ENCODE measurements at regions not wholly inside any gene's neighbourhood (a gene's known extent, or its start where the extent isn't known, plus 50 kb on each side); places are given as distances from the start of the nearest gene placed in this dataset.

- Histone ChIP-seq H3K27ac (ENCODE audit: low read length) (no peak overlapping the region), H3K9me2 (replicated peaks; ENCODE audit: insufficient read depth, low read length) (no peaks in the 10 kb centered on the region), H3F3A (ENCODE audit: insufficient read depth, low read length) (no peaks in the 10 kb centered on the region), H3K9me3 (replicated peaks; ENCODE audit: insufficient read depth, low read length) (no peaks in the 10 kb centered on the region), H3K4me1 (ENCODE audit: low read length) (no peaks in the 10 kb centered on the region), H4K20me1 (ENCODE audit: insufficient read depth, low read length) (no peaks in the 10 kb centered on the region), H3K9ac (ENCODE audit: low read length) (no peak overlapping the region), H3K27me3 (replicated peaks; ENCODE audit: insufficient read depth, low read length) (no peaks in the 10 kb centered on the region), H2AFZ (ENCODE audit: low read length) (no peak overlapping the region), H3K79me2 (ENCODE audit: low read length) (no peaks in the 10 kb centered on the region), H3K36me3 (replicated peaks; ENCODE audit: insufficient read depth, low read length) (no peaks in the 10 kb centered on the region), H3K4me3 (ENCODE audit: low read length) (no peak overlapping the region), H3K4me2 (ENCODE audit: low read depth, low read length) (no peak overlapping the region)
- DNase-seq: no peak
- no peak for TF ChIP-seq EZH2 (optimal IDR thresholded peaks at IDR 0.05; ENCODE audit: low read depth, low read length)
- TF ChIP-seq, protein P1, sequence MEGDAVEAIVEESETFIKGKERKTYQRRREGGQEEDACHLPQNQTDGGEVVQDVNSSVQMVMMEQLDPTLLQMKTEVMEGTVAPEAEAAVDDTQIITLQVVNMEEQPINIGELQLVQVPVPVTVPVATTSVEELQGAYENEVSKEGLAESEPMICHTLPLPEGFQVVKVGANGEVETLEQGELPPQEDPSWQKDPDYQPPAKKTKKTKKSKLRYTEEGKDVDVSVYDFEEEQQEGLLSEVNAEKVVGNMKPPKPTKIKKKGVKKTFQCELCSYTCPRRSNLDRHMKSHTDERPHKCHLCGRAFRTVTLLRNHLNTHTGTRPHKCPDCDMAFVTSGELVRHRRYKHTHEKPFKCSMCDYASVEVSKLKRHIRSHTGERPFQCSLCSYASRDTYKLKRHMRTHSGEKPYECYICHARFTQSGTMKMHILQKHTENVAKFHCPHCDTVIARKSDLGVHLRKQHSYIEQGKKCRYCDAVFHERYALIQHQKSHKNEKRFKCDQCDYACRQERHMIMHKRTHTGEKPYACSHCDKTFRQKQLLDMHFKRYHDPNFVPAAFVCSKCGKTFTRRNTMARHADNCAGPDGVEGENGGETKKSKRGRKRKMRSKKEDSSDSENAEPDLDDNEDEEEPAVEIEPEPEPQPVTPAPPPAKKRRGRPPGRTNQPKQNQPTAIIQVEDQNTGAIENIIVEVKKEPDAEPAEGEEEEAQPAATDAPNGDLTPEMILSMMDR (IDR thresholded peaks at IDR 0.05; ENCODE audit: low read length): no peak
- no peak for TF ChIP-seq EZH2phosphoT487 (IDR thresholded peaks at IDR 0.05; ENCODE audit: low read length)
These were observed 511.9 kb downstream of the RPL10L start for GRCh38 chr14:46139649-46140048.

DNA sequence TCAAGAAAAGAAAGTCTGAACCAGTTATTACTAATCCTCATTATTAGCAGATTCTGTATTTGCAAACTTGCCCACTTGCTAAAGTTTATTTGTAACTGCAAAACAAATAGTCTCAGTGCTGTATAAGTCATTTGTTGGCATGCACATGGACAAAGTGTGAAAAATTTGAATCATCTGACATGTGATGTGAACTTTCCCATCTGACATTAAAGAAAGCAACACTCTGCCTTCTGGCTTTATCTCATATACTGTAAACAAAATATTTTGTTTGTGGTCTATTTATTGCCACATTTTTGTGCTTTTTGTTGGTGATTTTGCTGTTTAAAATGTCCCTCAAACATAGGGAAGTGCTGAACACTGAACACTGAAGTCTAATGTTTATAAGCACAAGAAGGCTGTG, 513.8 kb downstream of the RPL10L start:
- H3K27me3 ChIP-seq (replicated peaks; ENCODE audit: insufficient read depth, low read length): no peaks in the 10 kb centered on the region
- H3K4me3 ChIP-seq (ENCODE audit: low read length): no peak overlapping the region
- no peaks in the 10 kb centered on the region for H3K36me3 ChIP-seq (replicated peaks; ENCODE audit: insufficient read depth, low read length)
- H3F3A ChIP-seq (ENCODE audit: insufficient read depth, low read length): no peaks in the 10 kb centered on the region
- H3K79me2 ChIP-seq (ENCODE audit: low read length): no peaks in the 10 kb centered on the region
- no peaks in the 10 kb centered on the region for H3K4me1 ChIP-seq (ENCODE audit: low read length)
- no peak overlapping the region for H3K9ac ChIP-seq (ENCODE audit: low read length)
- no peak for DNase-seq
- no peak overlapping the region for H3K4me2 ChIP-seq (ENCODE audit: low read depth, low read length)
- H4K20me1 ChIP-seq (ENCODE audit: insufficient read depth, low read length): no peaks in the 10 kb centered on the region
- no peak overlapping the region for H2AFZ ChIP-seq (ENCODE audit: low read length)
- H3K27ac ChIP-seq (ENCODE audit: low read length): no peak overlapping the region
- no peaks in the 10 kb centered on the region for H3K9me3 ChIP-seq (replicated peaks; ENCODE audit: insufficient read depth, low read length)
- TF ChIP-seq, protein P1 (IDR thresholded peaks at IDR 0.05; ENCODE audit: low read length): no peak
- no peak for TF ChIP-seq EZH2 (optimal IDR thresholded peaks at IDR 0.05; ENCODE audit: low read depth, low read length)
- TF ChIP-seq EZH2phosphoT487 (IDR thresholded peaks at IDR 0.05; ENCODE audit: low read length): no peak
- no peaks in the 10 kb centered on the region for H3K9me2 ChIP-seq (replicated peaks; ENCODE audit: insufficient read depth, low read length)

DNA sequence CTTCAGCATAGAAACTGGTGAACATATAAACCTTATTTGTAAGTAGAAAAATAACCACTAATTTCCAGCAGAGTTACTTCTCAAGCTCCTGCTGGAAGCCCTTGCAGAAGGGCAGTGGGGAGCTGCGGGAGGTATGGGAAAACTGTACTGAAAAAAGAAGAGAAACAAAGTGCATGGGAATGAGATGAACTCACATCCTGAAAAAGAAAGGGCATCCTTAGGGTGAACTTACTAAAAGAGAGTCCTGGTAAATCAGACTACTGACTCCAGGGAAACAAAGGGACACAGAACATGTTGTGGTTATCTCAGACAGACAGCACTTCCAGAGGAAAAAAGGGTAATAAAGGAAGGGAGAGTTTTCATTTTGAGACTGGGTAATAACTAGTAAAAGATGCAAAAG, 515.1 kb downstream of the RPL10L start:
- Histone ChIP-seq H3F3A (ENCODE audit: insufficient read depth, low read length) (no peaks in the 10 kb centered on the region), H3K79me2 (ENCODE audit: low read length) (no peaks in the 10 kb centered on the region), H3K36me3 (replicated peaks; ENCODE audit: insufficient read depth, low read length) (no peaks in the 10 kb centered on the region), H3K4me1 (ENCODE audit: low read length) (no peaks in the 10 kb centered on the region), H3K4me3 (ENCODE audit: low read length) (no peak overlapping the region), H3K9me3 (replicated peaks; ENCODE audit: insufficient read depth, low read length) (no peaks in the 10 kb centered on the region), H3K27me3 (replicated peaks; ENCODE audit: insufficient read depth, low read length) (no peaks in the 10 kb centered on the region), H2AFZ (ENCODE audit: low read length) (no peak overlapping the region), H4K20me1 (ENCODE audit: insufficient read depth, low read length) (no peaks in the 10 kb centered on the region), H3K9ac (ENCODE audit: low read length) (no peak overlapping the region), H3K4me2 (ENCODE audit: low read depth, low read length) (no peak overlapping the region), H3K9me2 (replicated peaks; ENCODE audit: insufficient read depth, low read length) (no peaks in the 10 kb centered on the region), H3K27ac (ENCODE audit: low read length) (no peak overlapping the region)
- no peak for DNase-seq
- TF ChIP-seq, protein P1 (IDR thresholded peaks at IDR 0.05; ENCODE audit: low read length): no peak
- TF ChIP-seq EZH2phosphoT487 (IDR thresholded peaks at IDR 0.05; ENCODE audit: low read length) (no peak), EZH2 (optimal IDR thresholded peaks at IDR 0.05; ENCODE audit: low read depth, low read length) (no peak)

All from MM.1S (cell line).